ENCODE measurements at regions not wholly inside any gene's neighbourhood (a gene's known extent, or its start where the extent isn't known, plus 50 kb on each side); places are given as distances from the start of the nearest gene placed in this dataset.
A peak's percentile ranks its signal among the peaks of the same experiment; 100 is the strongest.
"Not testable (repeated sequence)": the region's sequence is repeated elsewhere in the genome, so short reads cannot be mapped to it uniquely, and the experiment has no call there.

DNA sequence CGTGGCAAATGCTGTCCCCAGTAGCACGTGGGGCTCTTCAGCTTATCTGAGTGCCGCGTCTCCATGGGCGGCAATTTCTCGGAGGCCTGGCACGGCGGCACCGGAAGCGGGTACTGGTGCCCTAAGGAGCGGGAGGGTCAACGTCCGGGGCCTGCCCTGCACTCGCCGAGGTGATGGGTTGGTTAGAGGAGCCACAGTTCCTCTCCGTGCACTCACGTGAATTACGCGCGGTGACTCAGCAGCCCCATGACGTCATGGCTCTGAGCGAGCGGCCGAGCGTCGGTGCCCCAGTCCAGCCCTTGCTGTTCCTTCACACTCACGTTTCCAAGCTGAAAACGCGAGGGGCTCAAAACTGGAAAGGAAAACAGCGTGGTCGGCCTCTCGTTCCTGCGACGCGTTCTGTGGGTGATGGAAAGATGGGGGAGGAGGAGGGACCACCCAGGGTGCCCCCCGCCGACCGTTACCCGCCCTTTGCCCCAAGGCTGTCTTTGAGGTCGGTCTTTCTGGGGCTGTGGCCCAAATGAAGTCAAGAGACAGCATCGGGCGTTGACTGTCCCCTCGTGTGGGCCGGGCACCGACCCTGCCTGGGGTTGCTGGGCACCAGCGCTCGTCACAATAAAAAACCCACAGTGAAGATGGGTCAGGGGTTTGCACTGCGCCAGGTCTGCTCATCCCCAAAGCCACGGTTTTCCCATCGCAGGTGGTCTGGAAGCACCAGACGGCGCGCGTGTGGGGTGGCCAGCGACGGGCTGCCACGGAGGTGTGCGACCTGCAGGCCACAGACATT lies 70.4 kb upstream of the CFAP46 start:
- no peaks in the 10 kb centered on the region for H3K36me3 ChIP-seq
- peaks cover 26% of the 10 kb centered on the region for H3K27me3 ChIP-seq (ENCODE audit: low read depth)
- no peaks in the 10 kb centered on the region for H3K9me3 ChIP-seq (replicated peaks)
- H3K4me1 ChIP-seq = peaks cover 17% of the 10 kb centered on the region
- intact Hi-C loops (cut with micrococcal nuclease) = no loop called here
- DNase-seq = peak; percentile 37
- TF ChIP-seq, protein P1, sequence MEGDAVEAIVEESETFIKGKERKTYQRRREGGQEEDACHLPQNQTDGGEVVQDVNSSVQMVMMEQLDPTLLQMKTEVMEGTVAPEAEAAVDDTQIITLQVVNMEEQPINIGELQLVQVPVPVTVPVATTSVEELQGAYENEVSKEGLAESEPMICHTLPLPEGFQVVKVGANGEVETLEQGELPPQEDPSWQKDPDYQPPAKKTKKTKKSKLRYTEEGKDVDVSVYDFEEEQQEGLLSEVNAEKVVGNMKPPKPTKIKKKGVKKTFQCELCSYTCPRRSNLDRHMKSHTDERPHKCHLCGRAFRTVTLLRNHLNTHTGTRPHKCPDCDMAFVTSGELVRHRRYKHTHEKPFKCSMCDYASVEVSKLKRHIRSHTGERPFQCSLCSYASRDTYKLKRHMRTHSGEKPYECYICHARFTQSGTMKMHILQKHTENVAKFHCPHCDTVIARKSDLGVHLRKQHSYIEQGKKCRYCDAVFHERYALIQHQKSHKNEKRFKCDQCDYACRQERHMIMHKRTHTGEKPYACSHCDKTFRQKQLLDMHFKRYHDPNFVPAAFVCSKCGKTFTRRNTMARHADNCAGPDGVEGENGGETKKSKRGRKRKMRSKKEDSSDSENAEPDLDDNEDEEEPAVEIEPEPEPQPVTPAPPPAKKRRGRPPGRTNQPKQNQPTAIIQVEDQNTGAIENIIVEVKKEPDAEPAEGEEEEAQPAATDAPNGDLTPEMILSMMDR (IDR thresholded peaks at IDR 0.05; ENCODE audit: borderline replicate concordance) = no peak
- no peak overlapping the region for H3K4me3 ChIP-seq
- no peak overlapping the region for H3K27ac ChIP-seq (replicated peaks)

DNA sequence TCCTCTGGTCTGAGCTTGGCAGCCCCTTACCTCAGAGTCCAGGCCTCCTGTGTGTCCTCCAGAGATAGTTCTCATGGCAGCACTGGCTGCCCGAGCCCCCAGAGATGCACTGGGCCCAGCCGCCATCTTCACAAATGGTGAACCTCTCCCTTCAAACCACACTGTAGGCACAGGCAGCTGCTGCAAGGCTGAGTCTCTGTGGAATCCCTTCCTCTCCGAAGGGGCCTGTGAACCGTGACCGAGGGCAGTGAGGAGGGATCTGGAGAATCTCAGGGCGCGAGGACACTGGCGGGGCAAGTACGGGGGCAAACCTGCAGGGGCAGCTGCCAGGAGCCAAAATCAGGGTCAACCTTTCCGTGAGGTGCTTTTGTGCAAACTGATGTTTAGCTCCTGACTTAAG lies 69.5 kb upstream of the CFAP46 start:
- no peaks in the 10 kb centered on the region for H3K9me3 ChIP-seq (replicated peaks)
- TF ChIP-seq, protein P1 (IDR thresholded peaks at IDR 0.05; ENCODE audit: borderline replicate concordance) = no peak
- H3K36me3 ChIP-seq = no peaks in the 10 kb centered on the region
- no peak overlapping the region for H3K27ac ChIP-seq (replicated peaks)
- H3K27me3 ChIP-seq (ENCODE audit: low read depth) = peaks cover 28% of the 10 kb centered on the region
- intact Hi-C loops (cut with micrococcal nuclease) = no loop called here
- DNase-seq = no peak
- peaks cover 17% of the 10 kb centered on the region for H3K4me1 ChIP-seq
- H3K4me3 ChIP-seq = no peak overlapping the region

DNA sequence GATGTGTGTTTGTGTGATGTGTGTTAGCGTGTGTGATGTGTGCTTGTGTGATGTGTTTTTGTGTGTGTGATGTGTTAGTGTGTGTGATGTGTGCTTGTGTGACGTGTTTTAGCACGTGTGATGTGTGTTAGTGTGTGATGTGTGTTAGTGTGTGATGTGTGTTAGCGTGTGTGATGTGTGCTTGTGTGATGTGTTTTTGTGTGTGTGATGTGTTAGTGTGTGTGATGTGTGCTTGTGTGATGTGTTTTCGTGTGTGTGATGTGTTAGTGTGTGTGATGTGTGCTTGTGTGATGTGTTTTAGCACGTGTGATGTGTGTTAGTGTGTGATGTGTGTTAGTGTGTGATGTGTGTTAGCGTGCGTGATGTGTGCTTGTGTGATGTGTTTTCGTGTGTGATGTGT lies 69.0 kb upstream of the CFAP46 start:
- Histone ChIP-seq H3K27me3 (ENCODE audit: low read depth) (peaks cover 30% of the 10 kb centered on the region), H3K4me1 (peaks cover 17% of the 10 kb centered on the region)
- intact Hi-C loops (cut with micrococcal nuclease); H3K9me3 ChIP-seq (replicated peaks); H3K4me3 ChIP-seq; H3K36me3 ChIP-seq; H3K27ac ChIP-seq (replicated peaks); DNase-seq: not testable (repeated sequence)

DNA sequence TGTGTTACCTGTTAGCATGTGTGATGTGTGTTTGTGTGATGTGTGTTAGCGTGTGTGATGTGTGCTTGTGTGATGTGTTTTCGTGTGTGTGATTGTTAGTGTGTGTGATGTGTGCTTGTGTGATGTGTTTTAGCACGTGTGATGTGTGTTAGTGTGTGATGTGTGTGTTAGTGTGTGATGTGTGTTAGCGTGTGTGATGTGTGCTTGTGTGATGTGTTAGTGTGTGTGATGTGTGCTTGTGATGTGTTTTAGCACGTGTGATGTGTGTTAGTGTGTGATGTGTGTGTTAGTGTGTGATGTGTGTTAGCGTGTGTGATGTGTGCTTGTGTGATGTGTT lies 68.4 kb upstream of the CFAP46 start:
- H3K36me3 ChIP-seq; H3K4me3 ChIP-seq; intact Hi-C loops (cut with micrococcal nuclease); H3K27ac ChIP-seq (replicated peaks); DNase-seq; H3K9me3 ChIP-seq (replicated peaks): not testable (repeated sequence)
- H3K27me3 ChIP-seq (ENCODE audit: low read depth) = peaks cover 33% of the 10 kb centered on the region
- H3K4me1 ChIP-seq = peaks cover 17% of the 10 kb centered on the region

DNA sequence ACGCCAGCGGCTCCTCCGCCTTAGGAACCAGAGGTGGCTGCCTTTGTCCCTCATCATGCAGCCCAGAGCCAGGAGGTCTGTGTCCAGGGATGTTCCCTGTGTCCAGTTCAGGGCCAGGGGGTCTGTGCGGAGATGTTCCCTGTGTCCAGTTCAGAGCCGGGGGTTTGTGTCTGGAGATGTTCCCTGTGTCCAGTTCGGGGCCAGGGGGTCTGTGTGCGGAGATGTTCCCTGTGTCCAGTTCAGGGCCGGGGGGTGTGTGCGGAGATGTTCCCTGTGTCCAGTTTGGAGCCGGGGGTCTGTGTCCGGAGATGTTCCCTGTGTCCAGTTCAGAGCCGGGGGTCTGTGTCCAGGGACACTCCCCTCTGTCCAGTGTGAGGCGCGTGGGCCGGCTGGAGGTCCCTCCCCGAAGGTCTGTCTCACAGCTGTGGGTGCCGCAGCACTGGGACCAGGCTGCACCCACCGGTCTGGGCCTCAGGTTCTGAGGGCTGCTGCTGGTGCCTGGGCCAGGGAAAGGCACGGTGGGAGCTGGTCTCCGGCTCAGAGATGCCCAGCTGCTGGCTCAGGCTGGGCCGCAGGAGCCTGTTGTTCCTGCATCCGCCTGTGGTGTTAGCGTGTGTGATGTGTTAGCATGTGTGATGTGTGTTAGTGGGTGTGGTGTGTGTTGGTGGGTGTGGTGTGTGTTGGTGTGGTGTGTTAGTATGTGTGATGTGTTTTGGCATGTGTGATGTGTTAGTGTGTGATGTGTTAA lies 67.9 kb upstream of the CFAP46 start:
- Histone ChIP-seq H3K27ac (replicated peaks) (peak overlapping the region; percentile 67), H3K36me3 (no peaks in the 10 kb centered on the region), H3K4me1 (peaks cover 17% of the 10 kb centered on the region), H3K9me3 (replicated peaks) (no peaks in the 10 kb centered on the region), H3K4me3 (no peak overlapping the region), H3K27me3 (ENCODE audit: low read depth) (peaks cover 36% of the 10 kb centered on the region)
- no peak for DNase-seq
- intact Hi-C loops (cut with micrococcal nuclease) = no loop called here
- TF ChIP-seq, protein P1 (IDR thresholded peaks at IDR 0.05; ENCODE audit: borderline replicate concordance) = no peak

DNA sequence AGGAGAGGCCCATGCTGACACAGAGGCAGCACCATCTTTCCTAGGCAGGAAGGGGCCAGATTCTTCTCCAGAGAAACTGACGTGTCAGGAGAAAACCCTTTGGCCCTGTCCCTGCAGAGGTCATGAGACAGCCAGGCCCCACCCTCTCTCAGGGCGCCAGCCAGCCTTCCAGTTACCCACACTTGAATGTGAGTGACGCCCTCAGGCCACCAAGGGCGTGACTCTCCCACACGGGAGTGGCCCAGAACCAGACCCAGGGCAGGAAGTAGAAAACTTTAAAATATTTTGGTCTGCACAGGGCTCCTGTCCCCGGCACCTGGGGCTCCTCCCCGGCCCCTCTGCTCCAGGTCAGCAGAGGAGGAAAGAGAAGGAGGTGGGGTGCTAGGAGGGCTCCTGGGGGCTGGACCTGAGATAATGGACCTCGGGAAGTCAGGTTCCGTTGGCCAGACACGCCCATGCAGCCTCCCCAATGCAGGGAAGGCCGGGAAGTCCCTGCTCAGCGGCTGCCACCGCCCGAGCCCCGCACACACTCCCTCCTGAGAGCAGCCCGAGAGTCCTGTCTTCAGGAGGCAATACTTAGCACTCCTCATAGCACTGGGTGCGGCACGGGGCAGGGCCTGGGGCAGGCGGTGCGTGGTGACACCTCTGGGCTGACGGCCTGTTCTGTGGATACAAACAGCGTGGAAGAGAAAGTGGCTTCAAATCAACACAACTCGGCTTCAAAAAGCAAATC lies 67.0 kb upstream of the CFAP46 start:
- peaks cover 17% of the 10 kb centered on the region for H3K4me1 ChIP-seq
- H3K4me3 ChIP-seq = peak overlapping the region; percentile 21
- no peaks in the 10 kb centered on the region for H3K36me3 ChIP-seq
- H3K27me3 ChIP-seq (ENCODE audit: low read depth) = peaks cover 37% of the 10 kb centered on the region
- peak; percentile 81 for DNase-seq
- no peaks in the 10 kb centered on the region for H3K9me3 ChIP-seq (replicated peaks)
- TF ChIP-seq, protein P1 (IDR thresholded peaks at IDR 0.05; ENCODE audit: borderline replicate concordance) = no peak
- H3K27ac ChIP-seq (replicated peaks) = peak overlapping the region; percentile 67
- intact Hi-C loops (cut with micrococcal nuclease) = no loop called here

Measured in left ventricle myocardium inferior (tissue), 1 donor.